HG03460 (cell line): ENCODE measurements at regions not wholly inside any gene's neighbourhood (a gene's known extent, or its start where the extent isn't known, plus 50 kb on each side); places are given as distances from the start of the nearest gene placed in this dataset.

Experiments used
- ATAC-seq: cut with Tn5 transposase; IDR thresholded peaks from one replicate; pipeline ENCODE4 v1.9.1; 2021; ENCODE audit not compliant: unreplicated experiment

DNA sequence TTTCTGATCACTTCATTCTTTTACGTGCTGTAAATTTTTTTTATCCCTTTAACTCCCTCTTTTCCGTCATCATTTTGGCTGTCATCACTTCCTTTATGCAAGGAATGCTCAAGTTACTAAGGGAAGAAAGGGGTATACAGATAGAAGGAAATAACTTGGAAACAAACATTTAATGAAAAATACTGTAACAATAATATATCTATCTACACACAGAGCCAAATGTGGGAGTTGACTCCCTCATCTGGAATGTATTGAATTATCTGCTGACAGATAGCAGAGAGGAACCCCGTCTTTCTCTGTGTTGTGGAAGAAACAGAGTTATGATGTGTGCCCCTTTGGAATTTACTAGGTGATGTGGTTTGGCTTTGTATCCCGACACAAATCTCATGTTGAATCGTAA lies 182.5 kb upstream of the NXPH2 start:
- no peak for ATAC-seq

DNA sequence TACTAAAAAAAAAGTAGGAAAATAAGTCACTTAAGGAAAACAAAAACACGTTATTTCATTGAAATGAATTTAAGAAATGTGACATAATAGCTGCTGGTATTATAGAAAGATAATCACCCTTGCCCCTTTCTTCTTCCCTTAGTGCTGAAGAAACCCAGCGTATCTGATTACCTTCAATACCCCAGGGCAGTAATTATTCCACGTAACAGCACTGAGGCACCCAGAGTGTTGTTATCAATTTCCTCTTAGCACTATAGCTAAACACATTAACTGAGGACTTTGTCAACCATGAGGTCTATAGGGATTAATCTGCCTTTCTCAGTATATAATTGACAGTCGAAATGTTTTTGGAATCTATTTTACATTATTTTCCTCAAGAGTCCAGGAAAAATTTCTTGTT lies 180.0 kb upstream of the NXPH2 start:
- no peak for ATAC-seq

DNA sequence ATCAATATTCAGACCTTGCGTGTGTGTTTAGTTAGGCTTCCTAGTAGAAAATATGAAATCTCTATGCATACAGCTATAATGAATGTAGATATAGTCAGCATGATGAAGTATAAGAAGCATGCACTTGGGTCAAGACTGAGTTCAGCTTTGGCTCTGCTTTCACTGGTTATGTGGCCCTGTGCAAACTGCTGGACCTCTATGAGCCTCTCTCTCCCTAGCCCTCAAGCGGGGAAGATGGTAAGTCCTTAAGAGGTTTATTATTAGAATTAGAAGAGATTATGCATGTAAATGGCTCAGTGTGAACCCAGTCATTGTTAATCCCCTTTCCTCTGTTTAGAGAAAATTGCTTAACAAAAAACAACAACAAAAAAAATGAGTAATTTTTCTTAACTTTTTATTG lies 178.8 kb upstream of the NXPH2 start:
- ATAC-seq: no peak

GRCh38 chr2:138956116-138956515 lies 175.9 kb upstream of the NXPH2 start:
- no peak for ATAC-seq

GRCh38 chr2:138950486-138950885 lies 170.3 kb upstream of the NXPH2 start:
- no peak for ATAC-seq

GRCh38 chr2:138949517-138949916 lies 169.3 kb upstream of the NXPH2 start:
- ATAC-seq: no peak

DNA sequence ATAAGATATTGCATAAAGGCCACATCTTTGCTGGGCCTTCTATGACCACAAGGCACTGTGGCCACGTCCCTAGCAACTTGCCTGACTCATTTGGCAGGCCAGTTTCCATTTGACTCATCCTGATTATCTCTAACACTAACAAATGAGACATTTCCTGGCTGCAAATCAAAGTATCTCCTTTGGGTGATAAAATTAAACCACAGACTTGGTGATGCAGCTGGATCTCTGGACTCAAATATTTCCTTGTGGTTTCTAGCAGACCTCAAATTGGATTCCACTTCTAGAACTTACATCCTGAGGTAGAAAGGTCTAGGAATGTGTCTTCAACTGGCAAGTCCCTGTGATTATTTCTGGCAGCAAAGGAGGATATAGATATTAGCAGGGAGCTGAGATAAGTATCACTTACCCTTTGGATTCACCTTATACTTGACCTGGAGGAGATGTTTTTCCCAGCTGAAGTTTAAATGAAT lies 167.9 kb upstream of the NXPH2 start:
- ATAC-seq: peak; percentile 73

DNA sequence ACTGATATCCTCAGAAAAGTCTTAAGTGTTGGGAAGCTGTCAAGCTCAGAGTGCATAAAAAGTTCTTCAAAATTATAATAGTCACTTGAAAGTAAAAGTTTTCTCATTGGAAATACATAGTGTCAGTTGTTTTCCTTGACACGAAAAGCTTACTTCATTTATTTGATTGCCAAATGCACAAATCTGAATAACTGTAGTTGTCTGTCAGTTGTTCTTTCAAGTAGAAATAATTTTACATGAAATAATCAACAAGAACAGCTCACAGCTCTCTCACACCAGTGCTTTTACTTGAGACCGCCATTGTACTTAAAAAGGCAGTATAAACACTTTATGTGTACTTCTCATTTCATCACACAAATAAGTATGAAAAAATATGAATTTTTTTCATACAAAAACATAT lies 163.3 kb upstream of the NXPH2 start:
- ATAC-seq: no peak

DNA sequence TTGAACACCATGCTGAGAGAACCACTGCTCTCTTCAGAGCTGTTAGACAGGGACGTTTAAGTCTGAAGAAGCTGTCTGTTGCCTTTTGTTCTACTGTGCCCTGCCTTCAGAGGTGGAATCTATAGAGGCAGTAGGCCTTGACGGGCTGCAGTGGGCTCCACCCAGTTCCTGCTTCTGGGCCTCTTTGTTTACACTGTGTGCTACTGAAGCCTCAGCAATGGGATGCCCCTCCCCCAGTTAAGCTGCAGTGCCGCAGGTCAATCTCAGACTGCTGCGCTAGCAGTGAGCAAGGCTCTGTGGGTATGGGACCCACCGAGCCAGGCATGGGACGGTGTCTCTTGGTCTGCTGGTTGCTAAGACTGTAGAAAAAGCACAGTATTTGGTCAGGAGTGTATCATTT lies 162.3 kb upstream of the NXPH2 start:
- ATAC-seq: no peak

GRCh38 chr2:138931284-138932256 lies 151.4 kb upstream of the NXPH2 start:
- no peak for ATAC-seq

GRCh38 chr2:138930571-138930970 lies 150.4 kb upstream of the NXPH2 start:
- no peak for ATAC-seq

- no peak for ATAC-seq
Observed at GRCh38 chr2:138928374-138929021, 148.3 kb upstream of the NXPH2 start.

GRCh38 chr2:138922973-138923563 lies 142.9 kb upstream of the NXPH2 start:
- ATAC-seq: no peak

GRCh38 chr2:138919120-138919747 lies 139.0 kb upstream of the NXPH2 start:
- ATAC-seq: no peak

DNA sequence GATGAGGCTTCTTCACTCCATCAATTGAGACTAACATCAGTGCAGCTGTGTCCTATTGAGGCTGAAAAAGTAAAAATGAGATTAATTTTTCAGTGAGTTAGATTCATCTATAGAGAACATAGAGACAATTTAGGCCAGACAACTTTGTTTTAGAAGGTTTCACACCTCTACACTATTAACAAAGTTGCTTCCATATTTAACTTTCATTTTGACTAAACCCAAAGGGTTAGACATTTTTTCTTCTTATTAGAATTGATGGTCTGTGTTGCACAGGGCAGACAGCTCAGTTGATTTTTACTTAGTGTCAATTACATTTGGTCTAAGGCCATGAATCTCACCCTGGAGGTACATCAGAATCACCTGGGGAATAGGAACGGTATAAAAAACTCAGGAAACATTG lies 130.2 kb upstream of the NXPH2 start:
- ATAC-seq: no peak

DNA sequence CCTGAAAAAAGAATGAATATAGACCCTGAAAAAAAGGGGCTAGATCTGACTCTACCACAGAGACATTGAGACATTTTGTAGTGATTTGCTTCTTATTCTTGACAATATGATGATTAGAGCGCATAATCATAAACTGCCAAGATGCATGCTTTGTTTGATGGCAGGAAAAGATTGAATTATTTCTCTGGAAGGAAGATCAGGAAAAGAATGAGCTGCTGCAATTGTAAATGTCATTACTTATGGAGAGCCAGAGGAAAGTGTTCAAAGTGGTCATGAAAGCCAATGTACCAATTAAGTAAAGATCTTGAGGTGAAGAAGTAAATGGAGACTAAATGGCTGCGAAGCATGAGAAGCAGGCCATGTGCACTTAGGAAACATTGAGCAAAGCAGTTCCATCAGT lies 126.4 kb upstream of the NXPH2 start:
- no peak for ATAC-seq

DNA sequence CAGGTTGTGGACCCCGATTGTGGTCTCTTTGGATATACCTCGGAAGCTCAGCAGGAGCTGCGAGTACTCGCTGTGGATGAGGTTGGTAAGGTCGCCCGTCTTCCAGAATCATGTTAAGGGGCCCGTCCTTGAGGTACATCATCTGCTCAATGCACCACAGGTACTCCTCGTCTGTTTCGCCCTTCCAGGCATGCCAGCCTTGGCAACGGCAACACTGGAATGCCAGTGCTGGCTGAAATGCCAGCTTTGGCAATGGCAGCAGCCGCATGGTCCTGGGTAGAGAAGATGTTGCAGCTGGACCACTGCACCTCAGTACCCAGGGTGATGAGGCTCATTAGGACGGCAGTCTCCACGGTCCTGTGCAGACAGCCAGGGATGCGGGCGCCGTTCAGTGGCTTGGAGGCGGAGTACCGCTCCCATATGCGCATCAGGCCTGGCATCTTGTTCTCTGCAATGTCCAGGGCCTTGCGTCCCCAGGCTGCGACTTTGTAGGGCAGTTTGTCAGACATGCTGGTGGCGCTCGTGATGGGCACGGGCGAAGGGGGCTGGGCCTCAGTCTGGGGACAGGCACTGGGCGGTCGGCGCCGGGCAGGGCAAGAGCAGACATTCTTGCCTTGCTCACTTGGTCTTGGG lies 122.2 kb upstream of the NXPH2 start:
- ATAC-seq: no peak

- no peak for ATAC-seq
Observed at GRCh38 chr2:138901530-138901929, 121.3 kb upstream of the NXPH2 start.

GRCh38 chr2:138898855-138899254 lies 118.7 kb upstream of the NXPH2 start:
- no peak for ATAC-seq

GRCh38 chr2:138897274-138897673 lies 117.1 kb upstream of the NXPH2 start:
- no peak for ATAC-seq

GRCh38 chr2:138893746-138894145 lies 113.6 kb upstream of the NXPH2 start:
- ATAC-seq: no peak
